ENCODE measurements at regions not wholly inside any gene's neighbourhood (a gene's known extent, or its start where the extent isn't known, plus 50 kb on each side); places are given as distances from the start of the nearest gene placed in this dataset.

- intact Hi-C loops (cut with DNase I; ENCODE audit: low total_unique reads) = no loop called here
- no peak overlapping the region for H3K4me3 ChIP-seq
- WGBS, 2 donors (ENCODE audit: low coverage in 1 of 2) = 75 to 78% methylated on average over 4 of the region's 4 CpGs
- in situ Hi-C loops (cut with MboI; ENCODE audit: low pct_ligation_motif_present in 1 of 4, low pct_unique_long_range_greater_than_20kb in 1 of 4, low sequenced_read_pairs in 3 of 4) = loop anchor here in 1 of 4 donors (25.0 kb wide), 2 partner anchors 105 to 205 kb away; no protein-coding TSS in a partner anchor
- H3K36me3 ChIP-seq = no peaks in the 10 kb centered on the region
- no peak for DNase-seq
- H3K9me3 ChIP-seq = no peaks in the 10 kb centered on the region
- H3K27me3 ChIP-seq = no peaks in the 10 kb centered on the region
- no peak overlapping the region for H3K27ac ChIP-seq
- TF ChIP-seq EP300 (IDR thresholded peaks at IDR 0.05; ENCODE audit: low read depth) = no peak
- TF ChIP-seq POLR2A (IDR thresholded peaks at IDR 0.05) = no peak
- TF ChIP-seq POLR2AphosphoS5 (IDR thresholded peaks at IDR 0.05) = no peak
- TF ChIP-seq CTCF (IDR thresholded peaks at IDR 0.05) = no peak
- H3K4me1 ChIP-seq = peaks cover 0 to 6% (median 0%) of the 10 kb centered on the region in 4 donors
Measured at GRCh38 chr18:34042423-34043146, 182.1 kb downstream of the NOL4 start.

DNA sequence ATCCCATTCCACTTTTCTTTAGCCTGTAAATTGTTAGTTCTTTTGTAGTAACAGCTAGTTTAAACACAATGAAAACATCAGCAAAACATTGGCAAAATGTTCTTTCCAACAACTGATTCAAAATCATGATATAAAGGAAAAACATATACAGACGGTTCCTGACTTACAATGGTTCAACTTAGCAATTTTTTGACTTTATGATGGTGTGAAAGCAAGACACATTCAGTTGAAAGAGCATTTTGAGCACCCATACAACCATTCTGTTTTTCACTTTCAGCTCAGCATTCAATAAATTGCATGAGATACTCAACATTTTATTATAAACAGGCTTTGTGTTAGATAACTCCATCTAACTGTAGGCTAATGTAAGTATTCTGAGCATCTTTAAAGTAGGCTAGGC lies 185.1 kb downstream of the NOL4 start:
- H3K4me3 ChIP-seq = no peak overlapping the region
- H3K4me1 ChIP-seq = peaks cover 0 to 6% (median 0%) of the 10 kb centered on the region in 4 donors
- H3K27me3 ChIP-seq = no peaks in the 10 kb centered on the region
- no peaks in the 10 kb centered on the region for H3K9me3 ChIP-seq
- no peaks in the 10 kb centered on the region for H3K36me3 ChIP-seq
- in situ Hi-C loops (cut with MboI; ENCODE audit: low pct_ligation_motif_present in 1 of 4, low pct_unique_long_range_greater_than_20kb in 1 of 4, low sequenced_read_pairs in 3 of 4) (loop anchor here in 1 of 4 donors (25.0 kb wide), 2 partner anchors 102 to 202 kb away; no protein-coding TSS in a partner anchor), intact Hi-C loops (cut with DNase I; ENCODE audit: low total_unique reads) (no loop called here)
- TF ChIP-seq EP300 (IDR thresholded peaks at IDR 0.05; ENCODE audit: low read depth) (no peak), POLR2A (IDR thresholded peaks at IDR 0.05) (no peak), CTCF (IDR thresholded peaks at IDR 0.05) (no peak), POLR2AphosphoS5 (IDR thresholded peaks at IDR 0.05) (no peak)
- WGBS, 2 donors (ENCODE audit: low coverage in 1 of 2) = 56 to 61% methylated on average over 1 of the region's 1 CpG
- no peak overlapping the region for H3K27ac ChIP-seq
- no peak for DNase-seq

DNA sequence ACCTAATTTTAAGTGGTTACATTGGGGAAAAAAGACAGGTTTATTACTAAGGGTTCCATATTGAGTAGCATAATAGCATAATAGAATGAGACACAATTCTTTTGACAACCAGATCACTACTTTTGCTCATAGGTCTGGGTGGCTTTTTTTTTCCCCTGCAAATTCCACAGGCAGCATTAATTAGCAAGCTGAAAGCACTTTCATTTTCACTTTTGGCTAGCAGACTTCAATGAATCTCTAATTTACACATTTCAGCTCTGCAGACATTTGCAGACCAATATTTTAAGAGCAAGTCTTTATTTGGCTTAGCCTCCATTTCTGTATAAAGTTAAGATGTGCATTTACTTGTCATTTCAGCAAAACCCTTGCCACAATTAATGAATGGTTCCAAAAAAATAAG lies 185.5 kb downstream of the NOL4 start:
- H3K27ac ChIP-seq = no peak overlapping the region
- no peak for DNase-seq
- TF ChIP-seq POLR2AphosphoS5 (IDR thresholded peaks at IDR 0.05) (no peak), CTCF (IDR thresholded peaks at IDR 0.05) (no peak), POLR2A (IDR thresholded peaks at IDR 0.05) (no peak), EP300 (IDR thresholded peaks at IDR 0.05; ENCODE audit: low read depth) (no peak)
- H3K4me1 ChIP-seq = peaks cover 0 to 6% (median 0%) of the 10 kb centered on the region in 4 donors
- no peaks in the 10 kb centered on the region for H3K36me3 ChIP-seq
- intact Hi-C loops (cut with DNase I; ENCODE audit: low total_unique reads) = no loop called here
- H3K9me3 ChIP-seq = no peaks in the 10 kb centered on the region
- no peaks in the 10 kb centered on the region for H3K27me3 ChIP-seq
- in situ Hi-C loops (cut with MboI; ENCODE audit: low pct_ligation_motif_present in 1 of 4, low pct_unique_long_range_greater_than_20kb in 1 of 4, low sequenced_read_pairs in 3 of 4) = loop anchor here in 1 of 4 donors (25.0 kb wide), 2 partner anchors 102 to 202 kb away; no protein-coding TSS in a partner anchor
- no peak overlapping the region for H3K4me3 ChIP-seq

GRCh38 chr18:34038086-34038485 lies 186.6 kb downstream of the NOL4 start:
- DNase-seq = no peak
- Histone ChIP-seq H3K27me3 (no peaks in the 10 kb centered on the region), H3K4me1 (peaks cover 0 to 6% (median 0%) of the 10 kb centered on the region in 4 donors), H3K4me3 (no peak overlapping the region), H3K27ac (no peak overlapping the region), H3K36me3 (no peaks in the 10 kb centered on the region), H3K9me3 (no peaks in the 10 kb centered on the region)
- intact Hi-C loops (cut with DNase I; ENCODE audit: low total_unique reads) = no loop called here
- TF ChIP-seq EP300 (IDR thresholded peaks at IDR 0.05; ENCODE audit: low read depth) = no peak
- TF ChIP-seq POLR2AphosphoS5 (IDR thresholded peaks at IDR 0.05) = no peak
- no peak for TF ChIP-seq POLR2A (IDR thresholded peaks at IDR 0.05)
- no peak for TF ChIP-seq CTCF (IDR thresholded peaks at IDR 0.05)
- in situ Hi-C loops (cut with MboI; ENCODE audit: low pct_ligation_motif_present in 1 of 4, low pct_unique_long_range_greater_than_20kb in 1 of 4, low sequenced_read_pairs in 3 of 4) = loop anchor here in 1 of 4 donors (25.0 kb wide), 2 partner anchors 101 to 201 kb away; no protein-coding TSS in a partner anchor
